PFSK-1 (cell line): ENCODE measurements at regions not wholly inside any gene's neighbourhood (a gene's known extent, or its start where the extent isn't known, plus 50 kb on each side); places are given as distances from the start of the nearest gene placed in this dataset.

Experiments used
- POLR2AphosphoS5 ChIP-seq: IDR thresholded peaks from 2 replicates; pipeline ENCODE4 v1.6.1; 2012; ENCODE audit warnings: low read depth, mild to moderate bottlenecking, control low read depth, low read length, moderate library complexity
- SIN3A ChIP-seq: IDR thresholded peaks from 2 replicates; pipeline ENCODE4 v1.6.1; 2012; ENCODE audit warnings: mild to moderate bottlenecking, low read length, moderate library complexity, borderline replicate concordance; ENCODE audit not compliant: insufficient read depth
- TAF1 ChIP-seq: IDR thresholded peaks from 2 replicates; pipeline ENCODE4 v1.6.1; 2012; ENCODE audit warnings: low read length, control low read depth, borderline replicate concordance; ENCODE audit not compliant: insufficient read depth
- TF ChIP-seq, protein P1 (sequence below), 2 experiments: IDR thresholded peaks; 2 replicates each; pipeline versions ENCODE4 v1.6.1 to v1.8.0; 2011 to 2012; ENCODE audit warnings: low read depth in 2 of 2, low read length in 2 of 2, control low read depth in 1 of 2, inconsistent platforms in 1 of 2, mild to moderate bottlenecking in 1 of 2, moderate library complexity in 1 of 2; ENCODE audit not compliant: insufficient read depth in 1 of 2

DNA sequence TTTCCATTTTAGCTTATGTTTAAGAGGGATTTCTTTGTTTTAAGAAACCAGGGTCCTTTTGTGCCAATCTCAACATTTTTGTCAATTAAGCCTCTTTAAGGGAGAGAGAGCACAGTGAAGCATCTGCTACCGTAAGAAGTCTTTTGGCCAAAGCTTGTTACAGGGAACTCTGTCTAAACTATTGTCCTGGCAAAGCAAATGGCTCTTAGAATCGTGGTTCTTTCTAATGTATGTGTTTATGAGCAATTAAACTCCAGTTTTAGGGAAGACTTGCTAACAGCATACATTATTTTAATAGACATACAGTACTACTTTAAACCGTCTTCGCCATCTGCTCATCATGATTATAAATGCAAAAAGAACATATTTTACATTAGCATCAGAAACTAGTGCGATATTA lies 202.1 kb downstream of the CDCA7 start:
- TF ChIP-seq, protein P1, sequence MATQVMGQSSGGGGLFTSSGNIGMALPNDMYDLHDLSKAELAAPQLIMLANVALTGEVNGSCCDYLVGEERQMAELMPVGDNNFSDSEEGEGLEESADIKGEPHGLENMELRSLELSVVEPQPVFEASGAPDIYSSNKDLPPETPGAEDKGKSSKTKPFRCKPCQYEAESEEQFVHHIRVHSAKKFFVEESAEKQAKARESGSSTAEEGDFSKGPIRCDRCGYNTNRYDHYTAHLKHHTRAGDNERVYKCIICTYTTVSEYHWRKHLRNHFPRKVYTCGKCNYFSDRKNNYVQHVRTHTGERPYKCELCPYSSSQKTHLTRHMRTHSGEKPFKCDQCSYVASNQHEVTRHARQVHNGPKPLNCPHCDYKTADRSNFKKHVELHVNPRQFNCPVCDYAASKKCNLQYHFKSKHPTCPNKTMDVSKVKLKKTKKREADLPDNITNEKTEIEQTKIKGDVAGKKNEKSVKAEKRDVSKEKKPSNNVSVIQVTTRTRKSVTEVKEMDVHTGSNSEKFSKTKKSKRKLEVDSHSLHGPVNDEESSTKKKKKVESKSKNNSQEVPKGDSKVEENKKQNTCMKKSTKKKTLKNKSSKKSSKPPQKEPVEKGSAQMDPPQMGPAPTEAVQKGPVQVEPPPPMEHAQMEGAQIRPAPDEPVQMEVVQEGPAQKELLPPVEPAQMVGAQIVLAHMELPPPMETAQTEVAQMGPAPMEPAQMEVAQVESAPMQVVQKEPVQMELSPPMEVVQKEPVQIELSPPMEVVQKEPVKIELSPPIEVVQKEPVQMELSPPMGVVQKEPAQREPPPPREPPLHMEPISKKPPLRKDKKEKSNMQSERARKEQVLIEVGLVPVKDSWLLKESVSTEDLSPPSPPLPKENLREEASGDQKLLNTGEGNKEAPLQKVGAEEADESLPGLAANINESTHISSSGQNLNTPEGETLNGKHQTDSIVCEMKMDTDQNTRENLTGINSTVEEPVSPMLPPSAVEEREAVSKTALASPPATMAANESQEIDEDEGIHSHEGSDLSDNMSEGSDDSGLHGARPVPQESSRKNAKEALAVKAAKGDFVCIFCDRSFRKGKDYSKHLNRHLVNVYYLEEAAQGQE (IDR thresholded peaks at IDR 0.05; ENCODE audit: insufficient read depth in 1 of 2, low read depth in 2 of 2, low read length in 2 of 2) = no peak
- no peak for TF ChIP-seq TAF1
- no peak for TF ChIP-seq POLR2AphosphoS5
- TF ChIP-seq SIN3A = no peak
